GM18507 (cell line): ENCODE measurements at regions not wholly inside any gene's neighbourhood (a gene's known extent, or its start where the extent isn't known, plus 50 kb on each side); places are given as distances from the start of the nearest gene placed in this dataset.
"Not testable (repeated sequence)": the region's sequence is repeated elsewhere in the genome, so short reads cannot be mapped to it uniquely, and the experiment has no call there.

Experiments used
- DNase-seq: peaks from one replicate; pipeline ENCODE4 v3.0.0; 2011; ENCODE audit warnings: low read depth; ENCODE audit not compliant: insufficient read length; ENCODE audit errors: extremely low spot score
- FAIRE-seq: peaks from 2 replicates; lab custom pipeline; 2011; peaks lifted over from hg19 to GRCh38; lab: Jason Lieb, UNC

DNA sequence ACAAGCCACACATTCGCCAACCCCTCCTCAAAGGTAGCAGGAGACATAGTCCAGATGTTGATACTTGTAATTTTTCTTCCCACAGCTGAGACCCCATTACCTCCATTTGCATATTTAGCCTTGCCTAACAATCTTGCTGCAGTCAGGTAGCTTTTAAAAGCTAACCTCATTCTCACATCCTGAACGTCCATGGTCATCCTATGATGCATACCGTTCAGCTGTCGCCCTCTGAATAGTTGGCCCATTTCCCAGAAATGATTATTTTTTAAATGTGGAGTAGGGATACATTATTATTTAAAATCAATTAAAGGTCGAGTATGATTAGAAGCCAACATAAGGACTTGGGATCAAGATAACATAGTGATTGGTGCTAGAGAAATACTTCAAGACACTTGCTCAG is 165.0 kb downstream of the MEX3B start:
- FAIRE-seq: no peak
- DNase-seq: no peak

DNA sequence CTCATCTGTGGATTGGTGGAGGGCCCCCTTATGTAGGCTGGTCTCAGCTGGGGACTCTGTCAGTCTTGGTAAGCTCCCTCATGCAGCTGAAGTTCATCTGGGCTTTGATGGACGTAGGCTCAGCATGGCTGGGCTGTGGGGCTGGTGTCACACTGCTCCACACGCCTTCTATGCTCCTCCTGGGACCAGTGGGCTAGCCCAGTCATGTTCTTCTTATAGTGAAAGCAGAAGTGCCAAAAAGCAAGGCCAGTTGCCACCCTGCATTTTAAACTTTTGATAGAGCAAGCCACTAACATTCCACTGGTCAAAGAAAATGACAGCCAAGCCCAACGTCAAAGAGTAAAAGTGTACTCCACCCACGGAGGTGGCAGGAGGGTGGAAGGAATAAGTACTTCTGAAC is 165.5 kb downstream of the MEX3B start:
- FAIRE-seq (no peak), DNase-seq (no peak)

DNA sequence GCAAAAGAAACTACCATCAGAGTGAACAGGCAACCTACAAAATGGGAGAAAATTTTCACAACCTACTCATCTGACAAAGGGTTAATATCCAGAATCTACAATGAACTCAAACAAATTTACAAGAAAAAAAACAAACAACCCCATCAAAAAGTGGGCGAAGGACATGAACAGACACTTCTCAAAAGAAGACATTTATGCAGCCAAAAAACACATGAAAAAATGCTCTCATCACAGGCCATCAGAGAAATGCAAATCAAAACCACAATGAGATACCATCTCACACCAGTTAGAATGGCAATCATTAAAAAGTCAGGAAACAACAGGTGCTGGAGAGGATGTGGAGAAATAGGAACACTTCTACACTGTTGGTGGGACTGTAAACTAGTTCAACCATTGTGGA is 170.1 kb downstream of the MEX3B start:
- not testable (repeated sequence) for FAIRE-seq, DNase-seq

DNA sequence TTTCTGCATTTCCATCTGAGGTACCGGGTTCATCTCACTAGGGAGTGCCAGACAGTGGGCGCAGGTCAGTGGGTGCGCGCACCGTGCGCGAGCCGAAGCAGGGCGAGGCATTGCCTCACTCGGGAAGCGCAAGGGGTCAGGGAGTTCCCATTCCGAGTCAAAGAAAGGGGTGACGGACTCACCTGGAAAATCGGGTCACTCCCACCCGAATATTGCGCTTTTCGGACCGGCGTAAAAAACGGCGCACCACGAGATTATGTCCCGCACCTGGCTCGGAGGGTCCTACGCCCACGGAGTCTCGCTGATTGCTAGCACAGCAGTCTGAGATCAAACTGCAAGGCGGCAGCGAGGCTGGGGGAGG is 175.1 kb downstream of the MEX3B start:
- not testable (repeated sequence) for FAIRE-seq, DNase-seq

DNA sequence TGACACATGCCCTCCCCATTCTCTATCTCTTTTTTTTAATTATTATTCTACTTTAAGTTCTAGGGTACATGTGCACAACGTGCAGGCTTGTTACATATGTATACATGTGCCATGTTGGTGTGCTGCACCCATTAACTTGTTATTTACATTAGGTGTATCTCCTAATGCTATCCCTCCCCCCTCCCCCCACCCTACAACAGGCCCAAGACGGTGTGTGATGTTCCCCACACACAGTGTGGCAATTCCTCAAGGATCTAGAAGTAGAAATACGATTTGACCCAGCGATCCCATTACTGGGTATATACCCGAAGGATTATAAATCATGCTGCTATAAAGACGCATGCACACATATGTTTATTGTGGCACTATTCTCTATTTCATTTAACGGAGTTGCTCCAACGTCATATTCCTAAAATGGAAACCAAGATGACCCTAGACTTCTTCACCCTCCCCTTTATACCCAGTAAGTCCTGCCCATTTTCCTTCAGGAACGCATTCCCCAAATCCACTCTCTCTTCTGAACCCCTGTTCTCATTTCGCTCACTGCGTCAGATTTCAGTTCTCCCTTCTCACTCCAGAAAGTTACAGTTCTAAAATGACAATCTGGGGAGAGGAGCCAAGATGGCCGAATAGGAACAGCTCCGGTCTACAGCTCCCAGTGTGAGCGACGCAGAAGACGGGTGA is 175.6 kb downstream of the MEX3B start:
- not testable (repeated sequence) for DNase-seq, FAIRE-seq

DNA sequence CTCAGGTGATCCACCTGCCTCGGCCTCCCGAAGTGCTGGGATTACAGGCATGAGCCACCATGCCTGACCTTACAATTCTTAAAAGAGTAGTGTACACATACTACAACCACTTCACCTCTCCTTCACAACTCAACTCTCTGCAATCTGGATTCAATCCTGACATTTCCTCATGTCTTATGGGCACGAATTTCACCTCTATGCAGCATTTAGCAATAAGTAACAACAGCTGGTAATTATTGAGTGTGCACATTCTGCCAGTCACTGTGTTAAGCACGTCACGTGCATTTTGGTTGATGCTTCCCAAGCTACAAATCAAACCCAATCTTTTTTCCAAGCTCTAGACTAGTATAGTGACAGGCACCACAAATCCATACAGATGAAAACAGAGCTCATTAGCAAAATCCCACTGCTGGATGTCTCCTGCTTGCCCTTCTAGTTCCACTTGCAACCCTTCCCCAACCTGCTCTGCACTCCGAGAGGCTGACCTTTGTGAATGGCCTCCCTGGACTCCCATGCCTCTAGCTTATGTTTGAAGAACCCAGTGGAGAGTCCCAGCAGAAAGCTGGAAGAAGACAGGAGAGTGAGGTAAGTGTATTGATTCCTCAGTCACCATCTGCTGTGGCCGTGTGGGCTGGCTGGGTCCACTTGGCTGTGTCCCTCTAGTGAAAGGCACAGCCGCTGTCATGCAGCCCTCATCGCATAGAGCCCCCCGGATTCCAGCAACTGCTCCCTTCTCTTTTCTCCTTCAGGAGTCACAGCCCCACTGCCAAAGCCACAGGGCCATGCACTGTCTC is 176.5 kb downstream of the MEX3B start:
- FAIRE-seq: no peak
- DNase-seq: no peak

DNA sequence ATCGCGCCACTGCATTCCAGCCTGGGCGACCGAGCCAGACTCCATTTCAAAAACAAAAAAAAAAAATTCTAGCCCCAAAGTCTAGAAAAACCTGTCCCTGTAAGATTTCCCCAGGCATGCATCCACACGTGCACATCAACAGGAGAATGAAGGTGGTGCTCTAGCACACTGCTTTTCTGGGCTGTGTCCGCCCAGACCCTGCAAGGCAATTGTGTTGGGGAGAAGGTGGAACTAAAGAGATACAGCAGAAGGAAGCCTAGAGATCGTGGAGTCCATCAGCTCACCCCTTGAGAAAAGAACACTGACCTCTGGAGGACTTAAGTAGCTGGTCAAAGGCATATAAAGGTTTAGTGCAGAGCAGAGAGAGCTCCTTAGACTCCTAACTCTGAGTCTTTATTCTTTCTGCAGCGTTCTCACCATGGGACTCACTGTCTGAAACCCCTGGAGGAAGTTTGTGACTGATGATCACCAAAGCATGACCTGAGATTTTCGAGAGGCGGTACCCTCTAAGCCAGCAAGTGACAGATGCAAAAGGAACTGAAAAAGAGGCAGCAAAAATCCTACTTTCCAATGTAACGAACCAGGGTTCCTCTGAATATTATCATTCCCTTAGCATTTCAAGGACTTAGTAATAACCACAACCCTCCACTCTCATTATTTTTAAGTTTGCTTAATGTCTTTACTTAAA is 179.8 kb downstream of the MEX3B start:
- DNase-seq: peak; percentile 38
- FAIRE-seq: peak; percentile 93

DNA sequence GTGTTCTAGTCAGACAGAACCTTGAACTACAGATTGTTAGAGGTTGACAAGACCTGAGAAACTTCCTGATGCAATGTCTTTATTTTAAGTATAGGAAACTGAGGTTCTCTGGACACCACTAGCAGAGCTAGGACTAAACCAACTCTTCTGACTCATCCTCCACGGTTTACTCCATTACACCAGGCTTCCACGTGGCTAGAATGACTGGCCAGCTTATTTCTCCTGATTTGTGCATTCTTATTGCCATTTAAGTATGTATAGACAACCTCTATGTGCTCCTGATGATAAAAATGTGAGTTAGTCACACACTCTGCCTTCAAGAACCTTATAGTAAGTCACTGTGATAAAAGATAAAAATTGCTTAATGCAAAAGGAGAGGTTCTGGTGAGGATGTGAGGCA is 182.7 kb downstream of the MEX3B start:
- DNase-seq: no peak
- FAIRE-seq: no peak

DNA sequence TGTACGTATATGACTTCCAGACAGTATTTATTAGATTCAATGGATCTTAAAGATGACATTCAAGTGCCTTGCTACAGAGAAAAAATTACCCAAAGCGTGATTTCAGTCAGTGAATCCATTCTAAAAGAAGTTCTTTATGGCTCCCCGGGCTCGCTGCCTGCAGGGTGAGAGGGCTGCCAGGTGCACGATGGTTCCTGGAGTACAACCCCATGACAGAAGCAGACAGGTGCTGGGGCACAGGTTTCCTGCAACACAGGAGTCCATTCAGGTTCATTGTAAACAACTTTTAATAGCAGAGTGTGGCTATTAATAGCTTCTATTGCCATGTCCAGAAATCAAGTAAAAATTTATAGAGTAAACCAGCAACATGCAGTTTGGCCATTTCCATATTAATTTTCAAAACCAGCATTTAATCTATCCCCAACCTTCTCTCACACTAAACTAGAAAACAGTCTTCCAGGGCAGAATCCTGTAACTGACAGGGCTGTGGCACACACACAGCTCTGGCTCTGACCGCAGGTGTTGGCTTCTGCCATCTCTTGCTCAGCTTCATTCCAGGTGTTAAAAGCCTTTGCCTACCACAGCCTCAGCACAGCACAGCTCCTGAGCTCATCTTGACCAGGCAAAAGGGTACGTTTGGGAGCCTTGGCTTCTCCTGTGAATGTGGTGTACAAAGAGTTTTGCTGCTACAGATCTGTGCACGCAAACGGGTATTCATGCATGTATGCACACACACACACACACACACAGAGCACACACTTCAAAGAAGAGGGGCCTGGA is 185.9 kb downstream of the MEX3B start:
- FAIRE-seq (no peak), DNase-seq (no peak)

DNA sequence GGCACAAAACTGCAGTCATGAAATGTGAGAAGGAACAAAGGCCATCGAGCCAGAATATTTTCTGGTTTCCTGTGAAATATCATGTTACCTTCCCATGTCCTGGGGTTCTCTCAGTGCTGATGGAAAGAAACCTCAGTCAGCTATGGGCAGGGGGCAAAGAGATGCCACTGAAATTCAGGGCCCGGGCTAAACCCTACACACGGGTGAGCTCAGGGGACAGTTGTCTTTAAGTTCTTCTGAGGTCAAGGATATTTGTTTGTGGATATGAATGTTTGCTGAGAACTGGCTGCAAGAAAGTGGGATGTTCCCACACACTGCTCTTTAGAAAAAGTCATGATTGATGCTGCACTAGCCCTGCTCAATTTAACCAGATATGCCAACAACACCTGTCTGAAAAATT is 187.2 kb downstream of the MEX3B start:
- FAIRE-seq: no peak
- no peak for DNase-seq

DNA sequence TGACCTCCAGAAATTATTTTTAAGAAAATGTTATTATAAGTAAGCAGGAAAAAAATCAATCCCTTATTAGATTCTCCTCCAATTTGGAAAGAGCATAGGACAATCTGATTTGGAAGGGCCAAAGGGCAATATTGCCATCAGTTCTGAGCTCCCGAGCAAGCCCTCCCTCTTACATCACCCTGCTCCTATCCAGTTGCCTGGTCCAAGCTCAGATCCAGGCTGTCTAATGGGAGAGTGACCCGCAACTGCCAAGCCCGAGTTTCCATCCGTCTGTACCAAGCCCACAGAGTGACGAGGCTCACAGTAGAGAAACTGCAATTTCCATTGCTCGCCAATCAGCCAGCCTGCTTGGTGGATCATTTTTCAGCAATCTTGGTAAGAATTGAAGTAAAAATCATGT is 187.7 kb downstream of the MEX3B start:
- DNase-seq (no peak), FAIRE-seq (no peak)

DNA sequence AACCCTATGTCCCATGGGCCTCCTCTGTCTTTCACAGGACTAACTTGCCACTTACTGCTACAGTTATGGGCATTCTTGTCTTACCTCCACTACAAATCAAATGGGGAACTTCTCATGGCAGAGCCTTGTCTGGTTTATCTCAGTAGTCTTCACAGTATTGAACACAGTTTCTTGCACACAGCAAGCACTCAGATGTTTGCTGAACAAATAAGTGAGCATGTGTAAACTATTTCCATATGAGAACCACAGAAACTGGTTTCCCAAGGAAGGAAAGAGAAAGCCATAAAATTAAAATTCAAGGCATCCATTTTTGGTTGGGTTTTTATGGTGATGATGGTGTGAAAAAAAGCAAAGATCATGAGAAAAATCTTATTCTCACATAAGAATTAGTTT is 189.2 kb downstream of the MEX3B start:
- FAIRE-seq: no peak
- no peak for DNase-seq

DNA sequence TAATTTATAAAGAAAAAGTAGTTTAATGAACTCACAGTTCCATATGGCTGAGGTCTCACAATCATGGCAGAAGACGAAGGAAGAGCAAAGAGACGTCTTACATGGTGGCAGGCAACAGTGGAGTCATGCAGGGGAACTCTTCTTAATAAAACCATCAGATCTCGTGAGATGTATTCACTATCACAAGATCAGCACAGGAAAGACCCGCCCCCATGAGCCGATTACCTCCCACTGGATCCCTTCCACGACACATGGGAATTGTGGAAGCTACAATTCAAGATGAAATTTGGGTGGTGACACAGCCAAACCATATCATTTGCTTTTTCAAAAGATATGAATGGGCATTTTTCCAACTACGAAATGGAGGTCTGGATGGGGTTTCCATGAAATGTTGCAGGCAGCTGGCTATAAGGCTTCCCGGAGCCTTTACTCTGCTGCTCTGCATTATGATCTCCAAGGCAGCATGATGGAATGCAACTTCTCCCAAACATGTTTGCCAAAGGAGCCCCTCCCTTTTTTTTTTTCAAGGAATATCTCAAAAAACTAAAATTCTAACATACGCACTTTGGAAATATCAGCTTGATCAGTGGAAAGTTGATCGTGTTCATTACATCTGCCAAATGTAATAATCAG is 189.7 kb downstream of the MEX3B start:
- DNase-seq: no peak
- FAIRE-seq: no peak

DNA sequence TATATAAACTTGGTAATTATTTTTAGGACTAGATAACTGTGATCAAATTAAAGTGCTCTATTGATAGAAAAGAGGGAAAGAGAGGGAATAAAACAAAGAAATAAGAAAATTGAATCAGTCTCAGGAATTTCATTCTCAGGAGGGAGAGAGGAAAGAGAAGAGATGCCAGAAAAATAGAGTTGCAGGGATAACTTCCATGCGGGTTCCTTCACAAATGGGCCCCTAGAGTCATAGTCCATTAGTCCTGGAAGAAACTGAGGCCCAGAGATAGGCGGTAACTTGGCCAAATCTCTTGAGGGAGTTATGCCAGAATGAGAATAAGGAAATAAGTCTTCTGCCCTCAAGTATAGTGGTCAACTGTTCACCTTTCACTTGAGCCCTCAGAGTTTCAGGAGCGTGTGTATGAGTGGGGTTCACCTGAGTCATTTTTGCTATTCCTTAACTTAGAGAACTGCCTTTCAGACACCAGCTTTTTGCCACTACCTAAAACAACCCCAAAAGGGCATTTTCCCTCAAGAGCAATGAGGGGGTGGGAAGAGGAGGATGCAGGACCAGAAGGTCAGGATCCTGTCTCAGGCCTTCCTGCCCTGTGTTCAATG is 192.6 kb downstream of the MEX3B start:
- no peak for DNase-seq
- no peak for FAIRE-seq

DNA sequence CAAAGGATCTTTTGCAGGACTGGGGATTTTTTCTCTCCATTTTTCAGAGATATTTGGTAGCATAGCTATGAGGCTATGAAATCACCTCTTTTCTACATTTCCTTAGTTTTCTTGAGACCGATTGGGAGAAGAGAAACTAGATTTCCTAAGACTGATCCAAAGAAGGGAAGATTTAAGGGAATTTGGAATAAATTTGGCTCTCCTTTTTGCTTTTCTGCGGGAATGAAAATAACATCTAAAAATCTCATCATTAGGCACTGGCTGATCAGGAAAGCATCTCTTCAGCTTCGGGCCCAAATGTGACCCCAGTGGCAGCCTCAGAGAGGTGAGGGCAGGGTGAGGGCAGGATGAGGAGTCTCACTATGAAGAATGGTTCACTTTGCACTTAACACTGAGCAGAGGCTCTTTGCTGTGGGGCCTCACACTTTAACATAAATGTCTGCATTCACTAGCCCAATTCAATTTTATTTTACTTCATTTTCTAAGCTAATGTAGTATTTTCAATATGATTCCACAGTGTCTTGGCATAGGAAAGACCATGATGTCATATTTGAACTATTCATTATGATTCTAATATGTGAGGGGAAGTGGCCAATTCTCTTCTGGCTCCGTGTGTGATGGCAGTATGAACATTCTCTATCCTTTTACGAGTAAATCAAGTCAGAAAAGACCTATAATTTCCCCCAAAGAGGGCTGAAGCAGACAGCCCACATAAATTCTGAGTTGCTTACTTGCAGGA is 193.2 kb downstream of the MEX3B start:
- no peak for DNase-seq
- no peak for FAIRE-seq

DNA sequence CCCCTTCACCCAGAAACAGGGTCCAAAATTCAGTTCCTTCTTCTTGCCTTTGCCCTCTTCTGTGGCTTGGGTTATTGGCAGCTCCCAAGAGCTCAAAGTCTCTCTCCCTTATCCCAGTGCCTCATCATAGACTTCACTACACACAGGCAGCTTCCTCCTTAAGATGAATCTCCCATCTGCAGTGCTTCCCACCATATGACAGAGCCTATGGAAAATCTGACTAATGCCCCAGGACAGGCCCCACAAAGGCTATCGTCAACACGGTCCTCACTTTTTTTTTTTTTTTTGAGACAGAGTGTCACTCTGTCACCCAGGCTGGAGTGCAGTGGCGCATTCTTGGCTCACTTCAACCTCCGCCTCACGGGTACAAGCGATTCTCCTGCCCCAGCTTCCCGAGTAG is 194.1 kb downstream of the MEX3B start:
- DNase-seq (no peak), FAIRE-seq (no peak)

DNA sequence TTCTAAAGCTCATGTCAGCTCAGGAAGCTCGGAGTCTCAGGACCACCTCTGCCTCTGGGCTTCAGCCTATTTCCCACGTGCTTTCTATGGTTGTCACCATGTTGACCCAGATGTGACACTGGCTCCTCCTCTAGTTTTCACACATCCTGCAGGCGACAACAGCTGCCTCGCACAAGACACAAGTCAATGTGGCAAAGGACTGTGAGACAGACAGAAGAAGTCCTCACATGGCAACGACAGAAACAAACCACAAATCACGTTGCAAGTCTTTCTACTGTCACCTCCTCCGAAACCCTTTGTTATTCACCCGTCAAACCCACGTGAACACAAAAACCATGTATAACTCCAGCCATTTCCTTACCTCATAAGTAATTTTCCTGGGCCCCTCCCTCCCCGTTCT is 194.5 kb downstream of the MEX3B start:
- FAIRE-seq (no peak), DNase-seq (no peak)

DNA sequence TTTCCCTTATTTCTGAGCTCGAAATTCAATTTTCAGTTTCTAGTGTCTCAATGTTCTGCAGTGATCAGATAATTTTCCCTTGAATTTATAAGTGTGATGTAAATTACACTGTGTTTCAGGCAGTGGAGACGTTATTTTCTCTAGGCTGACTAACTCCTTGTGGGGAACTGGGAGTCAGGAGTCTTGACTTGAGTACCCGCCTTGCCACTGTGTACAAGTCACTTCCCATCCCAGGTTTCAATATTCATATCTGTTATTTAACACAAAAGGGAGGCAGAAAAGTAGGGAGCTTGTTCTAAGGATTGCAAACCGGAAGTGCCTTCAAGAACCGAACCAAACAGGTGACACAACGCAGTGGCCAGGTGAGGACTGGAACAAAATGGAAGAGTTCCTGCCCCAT is 196.5 kb downstream of the MEX3B start:
- no peak for FAIRE-seq
- no peak for DNase-seq

DNA sequence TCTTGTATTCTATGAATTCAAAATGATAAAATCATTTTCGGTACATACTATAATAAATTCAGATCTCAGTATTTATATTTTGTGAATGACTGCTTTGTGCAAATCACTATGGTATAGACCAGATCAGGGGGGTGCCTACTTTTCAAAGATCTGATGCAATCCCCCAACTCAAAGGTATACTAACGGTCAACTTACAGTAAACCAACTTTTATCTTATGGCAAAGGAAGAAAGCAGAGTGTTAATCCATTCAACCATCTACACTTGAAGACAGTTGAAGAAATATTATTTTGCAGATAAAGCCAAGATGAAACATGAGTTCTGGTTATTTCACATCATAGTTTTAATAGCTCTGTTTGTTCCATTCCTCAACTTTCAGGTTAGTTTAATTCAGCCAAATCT is 197.1 kb downstream of the MEX3B start:
- DNase-seq (no peak), FAIRE-seq (no peak)
